ENCODE measurements at regions not wholly inside any gene's neighbourhood (a gene's known extent, or its start where the extent isn't known, plus 50 kb on each side); places are given as distances from the start of the nearest gene placed in this dataset.

GRCh38 chr3:18228060-18228459, 197.1 kb downstream of the SATB1 start:
- whole genome bisulfite sequencing, 2 experiments (ENCODE audit: low coverage in 1 of 2, low lambda C conversion rate in 2 of 2, missing lambda C conversion rate in 2 of 2), result 30 to 45% methylated on average over 1 of the region's 1 CpG
- H3K9ac ChIP-seq, result no peak overlapping the region
- no peak overlapping the region for H3K27ac ChIP-seq
- no peaks in the 10 kb centered on the region for H3K4me1 ChIP-seq (ENCODE audit: insufficient read depth)
- no peaks in the 10 kb centered on the region for H3K79me2 ChIP-seq (ENCODE audit: insufficient read depth)
- H3K4me2 ChIP-seq (ENCODE audit: unreplicated experiment), result no peak overlapping the region
- no peak for DNase-seq
- H3K36me3 ChIP-seq (ENCODE audit: low read depth), result no peaks in the 10 kb centered on the region
- H2AFZ ChIP-seq, result no peak overlapping the region
- no peaks in the 10 kb centered on the region for H4K20me1 ChIP-seq (ENCODE audit: insufficient read depth)
- TF ChIP-seq EZH2 (IDR thresholded peaks at IDR 0.05; ENCODE audit: insufficient read depth, poor library complexity, severe bottlenecking), result no peak
- H3F3A ChIP-seq (ENCODE audit: insufficient read depth), result no peaks in the 10 kb centered on the region
- H3K9me2 ChIP-seq (ENCODE audit: insufficient read depth), result peaks cover 4% of the 10 kb centered on the region; the same call in 1 of the 2 replicates
- no peaks in the 10 kb centered on the region for H3K9me3 ChIP-seq (ENCODE audit: low read depth)
- in situ Hi-C loops (cut with MboI), result no loop called here
- no peak overlapping the region for H3K4me3 ChIP-seq
- H3K27me3 ChIP-seq (replicated peaks; ENCODE audit: insufficient read depth), result no peaks in the 10 kb centered on the region; the same call in 1 of the 2 replicates

DNA sequence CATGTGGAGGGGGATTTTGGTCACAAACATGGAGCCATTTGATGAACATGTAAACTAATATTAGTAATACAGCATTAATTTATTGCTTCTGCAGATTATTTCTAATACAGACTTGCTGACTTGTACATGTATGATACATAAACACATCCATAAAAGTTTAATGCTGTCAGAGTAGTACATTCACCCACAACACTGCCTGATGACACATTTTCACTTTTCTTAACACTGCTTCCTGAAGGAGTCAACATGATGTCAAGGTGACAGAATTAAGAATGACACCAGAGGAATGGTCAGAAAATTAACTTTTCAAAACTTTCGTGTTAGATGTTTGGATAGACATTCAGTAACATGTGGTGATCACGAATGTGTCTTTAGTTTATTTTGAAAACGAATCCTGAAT, 199.4 kb downstream of the SATB1 start:
- H3K4me3 ChIP-seq, result no peak overlapping the region
- no peak for DNase-seq
- no peaks in the 10 kb centered on the region for H3K79me2 ChIP-seq (ENCODE audit: insufficient read depth)
- no peaks in the 10 kb centered on the region for H4K20me1 ChIP-seq (ENCODE audit: insufficient read depth)
- no peak for TF ChIP-seq EZH2phosphoT487 (IDR thresholded peaks at IDR 0.05; ENCODE audit: insufficient read depth, low read depth)
- TF ChIP-seq EZH2 (IDR thresholded peaks at IDR 0.05; ENCODE audit: insufficient read depth, poor library complexity, severe bottlenecking), result no peak
- H3K9me3 ChIP-seq (ENCODE audit: low read depth), result no peaks in the 10 kb centered on the region
- 30 to 32% methylated on average over 3 of the region's 3 CpGs for WGBS, 2 experiments (ENCODE audit: low coverage in 1 of 2, low lambda C conversion rate in 2 of 2, missing lambda C conversion rate in 2 of 2)
- peaks cover 4% of the 10 kb centered on the region; the same call in 1 of the 2 replicates for H3K9me2 ChIP-seq (ENCODE audit: insufficient read depth)
- H2AFZ ChIP-seq, result no peak overlapping the region
- H3K9ac ChIP-seq, result no peak overlapping the region
- no peaks in the 10 kb centered on the region; the same call in 1 of the 2 replicates for H3K27me3 ChIP-seq (replicated peaks; ENCODE audit: insufficient read depth)
- no peaks in the 10 kb centered on the region for H3F3A ChIP-seq (ENCODE audit: insufficient read depth)
- no peaks in the 10 kb centered on the region for H3K4me1 ChIP-seq (ENCODE audit: insufficient read depth)
- H3K4me2 ChIP-seq (ENCODE audit: unreplicated experiment), result no peak overlapping the region
- in situ Hi-C loops (cut with MboI), result no loop called here
- H3K27ac ChIP-seq, result no peak overlapping the region
- H3K36me3 ChIP-seq (ENCODE audit: low read depth), result no peaks in the 10 kb centered on the region

- TF ChIP-seq EZH2phosphoT487 (IDR thresholded peaks at IDR 0.05; ENCODE audit: insufficient read depth, low read depth) (no peak), EZH2 (IDR thresholded peaks at IDR 0.05; ENCODE audit: insufficient read depth, poor library complexity, severe bottlenecking) (no peak)
- no peaks in the 10 kb centered on the region for H3K79me2 ChIP-seq (ENCODE audit: insufficient read depth)
- no peaks in the 10 kb centered on the region; the same call in 1 of the 2 replicates for H3K27me3 ChIP-seq (replicated peaks; ENCODE audit: insufficient read depth)
- no peaks in the 10 kb centered on the region for H3K36me3 ChIP-seq (ENCODE audit: low read depth)
- no peak for DNase-seq
- no peak overlapping the region for H2AFZ ChIP-seq
- no peaks in the 10 kb centered on the region for H4K20me1 ChIP-seq (ENCODE audit: insufficient read depth)
- H3K4me1 ChIP-seq (ENCODE audit: insufficient read depth), result no peaks in the 10 kb centered on the region
- no peaks in the 10 kb centered on the region for H3F3A ChIP-seq (ENCODE audit: insufficient read depth)
- peaks cover 4% of the 10 kb centered on the region; the same call in 1 of the 2 replicates for H3K9me2 ChIP-seq (ENCODE audit: insufficient read depth)
- no peak overlapping the region for H3K4me3 ChIP-seq
- in situ Hi-C loops (cut with MboI), result no loop called here
- no peaks in the 10 kb centered on the region for H3K9me3 ChIP-seq (ENCODE audit: low read depth)
- H3K9ac ChIP-seq, result no peak overlapping the region
- H3K27ac ChIP-seq, result no peak overlapping the region
- WGBS, 2 experiments (ENCODE audit: low coverage in 1 of 2, low lambda C conversion rate in 2 of 2, missing lambda C conversion rate in 2 of 2), result 7 to 12% methylated on average over 2 of the region's 2 CpGs
- H3K4me2 ChIP-seq (ENCODE audit: unreplicated experiment), result no peak overlapping the region
Observed at GRCh38 chr3:18224426-18224825, 200.7 kb downstream of the SATB1 start.

DNA sequence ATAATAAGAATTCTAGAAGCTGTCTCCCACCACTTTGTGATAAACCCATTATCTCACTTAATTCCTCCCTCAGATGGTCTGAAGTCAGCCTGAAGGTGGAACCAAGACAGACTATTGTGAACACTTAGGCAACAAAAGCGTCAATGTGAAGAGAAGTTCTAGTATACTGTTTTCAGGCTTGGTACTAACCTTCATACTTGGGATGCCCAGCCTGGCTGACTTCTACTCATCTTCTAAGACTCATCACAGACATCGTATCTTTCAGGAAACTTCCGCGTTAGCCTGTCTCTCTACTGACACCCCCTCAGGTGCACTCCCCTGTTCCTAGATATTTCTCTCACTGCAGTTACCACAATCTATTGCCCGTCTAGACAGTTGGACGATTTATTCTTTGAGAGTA, 201.2 kb downstream of the SATB1 start:
- Histone ChIP-seq H2AFZ (no peak overlapping the region), H3K27me3 (replicated peaks; ENCODE audit: insufficient read depth) (no peaks in the 10 kb centered on the region; the same call in 1 of the 2 replicates), H3K4me1 (ENCODE audit: insufficient read depth) (no peaks in the 10 kb centered on the region), H3K4me2 (ENCODE audit: unreplicated experiment) (no peak overlapping the region), H4K20me1 (ENCODE audit: insufficient read depth) (no peaks in the 10 kb centered on the region), H3K27ac (no peak overlapping the region), H3K9me3 (ENCODE audit: low read depth) (no peaks in the 10 kb centered on the region), H3K9ac (no peak overlapping the region), H3K79me2 (ENCODE audit: insufficient read depth) (no peaks in the 10 kb centered on the region), H3F3A (ENCODE audit: insufficient read depth) (no peaks in the 10 kb centered on the region), H3K36me3 (ENCODE audit: low read depth) (no peaks in the 10 kb centered on the region), H3K9me2 (ENCODE audit: insufficient read depth) (peaks cover 4% of the 10 kb centered on the region; the same call in 1 of the 2 replicates), H3K4me3 (no peak overlapping the region)
- no peak for TF ChIP-seq EZH2 (IDR thresholded peaks at IDR 0.05; ENCODE audit: insufficient read depth, poor library complexity, severe bottlenecking)
- TF ChIP-seq EZH2phosphoT487 (IDR thresholded peaks at IDR 0.05; ENCODE audit: insufficient read depth, low read depth), result no peak
- DNase-seq, result no peak
- WGBS, 2 experiments (ENCODE audit: low coverage in 1 of 2, low lambda C conversion rate in 2 of 2, missing lambda C conversion rate in 2 of 2), result 55 to 68% methylated on average over 6 of the region's 6 CpGs
- in situ Hi-C loops (cut with MboI), result no loop called here

GRCh38 chr3:18223571-18223970, 201.6 kb downstream of the SATB1 start:
- H3K4me2 ChIP-seq (ENCODE audit: unreplicated experiment), result no peak overlapping the region
- 16 to 25% methylated on average over 2 of the region's 2 CpGs for WGBS, 2 experiments (ENCODE audit: low coverage in 1 of 2, low lambda C conversion rate in 2 of 2, missing lambda C conversion rate in 2 of 2)
- no peaks in the 10 kb centered on the region for H3K4me1 ChIP-seq (ENCODE audit: insufficient read depth)
- no peaks in the 10 kb centered on the region for H3K79me2 ChIP-seq (ENCODE audit: insufficient read depth)
- no peak for DNase-seq
- H3K36me3 ChIP-seq (ENCODE audit: low read depth), result no peaks in the 10 kb centered on the region
- H2AFZ ChIP-seq, result no peak overlapping the region
- no peak overlapping the region for H3K9ac ChIP-seq
- no peaks in the 10 kb centered on the region for H4K20me1 ChIP-seq (ENCODE audit: insufficient read depth)
- no peaks in the 10 kb centered on the region for H3K27me3 ChIP-seq (replicated peaks; ENCODE audit: insufficient read depth)
- H3F3A ChIP-seq (ENCODE audit: insufficient read depth), result no peaks in the 10 kb centered on the region
- H3K27ac ChIP-seq, result no peak overlapping the region
- TF ChIP-seq EZH2 (IDR thresholded peaks at IDR 0.05; ENCODE audit: insufficient read depth, poor library complexity, severe bottlenecking), result no peak
- TF ChIP-seq EZH2phosphoT487 (IDR thresholded peaks at IDR 0.05; ENCODE audit: insufficient read depth, low read depth), result no peak
- in situ Hi-C loops (cut with MboI), result no loop called here
- no peak overlapping the region for H3K4me3 ChIP-seq
- H3K9me3 ChIP-seq (ENCODE audit: low read depth), result no peaks in the 10 kb centered on the region
- H3K9me2 ChIP-seq (ENCODE audit: insufficient read depth), result peaks cover 4% of the 10 kb centered on the region; the same call in 1 of the 2 replicates
